Activated B cell treated with CpG ODN at 0.5 μM for 24 hours (primary cell): ENCODE measurements at regions not wholly inside any gene's neighbourhood (a gene's known extent, or its start where the extent isn't known, plus 50 kb on each side); places are given as distances from the start of the nearest gene placed in this dataset.
A peak's percentile ranks its signal among the peaks of the same experiment; 100 is the strongest.

Experiments used
- ATAC-seq: fragments of 200-7000 bp; cut with Tn5 transposase; one replicate; pipeline ENCODE4 v1.10.0; 2021; ENCODE audit warnings: low read depth, mild to moderate bottlenecking, moderate library complexity
- CTCF ChIA-PET: fragments of 350-600 bp; sonication (Branson Sonifier 250); formaldehyde crosslinking; loops from one replicate; lab custom pipeline; 2021; ENCODE audit warnings: antibody characterized with exemption; lab: Charles Lee
- POLR2A ChIA-PET: fragments of 350-600 bp; sonication (Branson Sonifier 250); formaldehyde crosslinking; loops from one replicate; lab custom pipeline; 2021; ENCODE audit warnings: antibody characterized with exemption; lab: Charles Lee
- DNase-seq: peaks from one replicate; pipeline ENCODE4 v3.0.0; 2022
- H3K27ac Mint-ChIP-seq: one replicate; pipeline ENCODE4 v1.8.0; 2020; ENCODE audit warnings: mixed read lengths
- H3K27me3 Mint-ChIP-seq: one replicate; pipeline ENCODE4 v1.8.0; 2021; ENCODE audit warnings: mixed read lengths
- H3K36me3 Mint-ChIP-seq: one replicate; pipeline ENCODE4 v1.8.0; 2021; ENCODE audit warnings: low read depth, mixed read lengths
- H3K4me1 Mint-ChIP-seq: one replicate; pipeline ENCODE4 v1.8.0; 2021; ENCODE audit warnings: mixed read lengths
- H3K4me3 Mint-ChIP-seq: one replicate; pipeline ENCODE4 v1.8.0; 2020; ENCODE audit warnings: mild to moderate bottlenecking, mixed read lengths
- H3K9me3 Mint-ChIP-seq: one replicate; pipeline ENCODE4 v1.8.0; 2020; ENCODE audit warnings: mixed read lengths
- CTCF ChIP-seq: fragments of 200-600 bp; IDR thresholded peaks from one replicate; pipeline ENCODE4 v1.8.0; 2022; ENCODE audit warnings: antibody characterized with exemption, mild to moderate bottlenecking
- intact Hi-C: fragments of 100-400 bp; cut with micrococcal nuclease; formaldehyde crosslinking; loops from one replicate; pipeline ENCODE4 v1.15.1; 2024

- H3K4me3 Mint-ChIP-seq, result no peak overlapping the region
- POLR2A ChIA-PET, result no interaction called here
- H3K9me3 Mint-ChIP-seq, result peaks cover 3% of the 10 kb centered on the region
Observed at GRCh38 chr3:5384557-5385236, 197.2 kb downstream of the EDEM1 start.

GRCh38 chr3:5388091-5388490, 200.6 kb downstream of the EDEM1 start:
- ChIA-PET CTCF (no interaction called here), POLR2A (no interaction called here)
- H3K9me3 Mint-ChIP-seq, result no peaks in the 10 kb centered on the region
- H3K4me1 Mint-ChIP-seq, result peaks cover 39% of the 10 kb centered on the region
- intact Hi-C loops, result no loop called here
- no peak overlapping the region for H3K4me3 Mint-ChIP-seq
- TF ChIP-seq CTCF, result no peak
- no peak overlapping the region for H3K27ac Mint-ChIP-seq
- no peak for ATAC-seq
- peaks cover 9% of the 10 kb centered on the region for H3K27me3 Mint-ChIP-seq
- DNase-seq, result no peak
- H3K36me3 Mint-ChIP-seq, result no peaks in the 10 kb centered on the region

More at GRCh38 chr3:5384557-5385236, 197.2 kb downstream of the EDEM1 start:
- ATAC-seq (no peak), DNase-seq (no peak)
- intact Hi-C loops, result no loop called here
- TF ChIP-seq CTCF, result no peak
- Mint-ChIP-seq H3K4me1 (peaks cover 10% of the 10 kb centered on the region), H3K27me3 (peaks cover 9% of the 10 kb centered on the region), H3K36me3 (no peaks in the 10 kb centered on the region), H3K27ac (no peak overlapping the region)
- CTCF ChIA-PET, result no interaction called here

GRCh38 chr3:5389057-5389456, 201.6 kb downstream of the EDEM1 start:
- no peak for TF ChIP-seq CTCF
- CTCF ChIA-PET, result no interaction called here
- no peak overlapping the region for H3K27ac Mint-ChIP-seq
- intact Hi-C loops, result no loop called here
- peaks cover 39% of the 10 kb centered on the region for H3K4me1 Mint-ChIP-seq
- POLR2A ChIA-PET, result no interaction called here
- DNase-seq (no peak), ATAC-seq (no peak)
- H3K9me3 Mint-ChIP-seq, result no peaks in the 10 kb centered on the region
- peaks cover 9% of the 10 kb centered on the region for H3K27me3 Mint-ChIP-seq
- no peaks in the 10 kb centered on the region for H3K36me3 Mint-ChIP-seq
- no peak overlapping the region for H3K4me3 Mint-ChIP-seq

- no peaks in the 10 kb centered on the region for H3K36me3 Mint-ChIP-seq
- H3K9me3 Mint-ChIP-seq, result no peaks in the 10 kb centered on the region
- POLR2A ChIA-PET, result no interaction called here
- CTCF ChIA-PET, result interaction anchor here (1.2 kb wide), 1 partner anchor 36 kb away, joined by 3 read pairs; no protein-coding TSS in a partner anchor
- peaks cover 5% of the 10 kb centered on the region for H3K27me3 Mint-ChIP-seq
- H3K4me1 Mint-ChIP-seq, result peaks cover 39% of the 10 kb centered on the region
- DNase-seq (no peak), ATAC-seq (peak; percentile 49)
- peak overlapping the region; percentile 49 for H3K4me3 Mint-ChIP-seq
- no peak for TF ChIP-seq CTCF
- intact Hi-C loops, result no loop called here
- H3K27ac Mint-ChIP-seq, result peak overlapping the region; percentile 73
Observed at GRCh38 chr3:5390221-5390620, 202.7 kb downstream of the EDEM1 start.

GRCh38 chr3:5390936-5391625, 203.6 kb downstream of the EDEM1 start:
- peak overlapping the region; percentile 42 for H3K4me3 Mint-ChIP-seq
- H3K27me3 Mint-ChIP-seq, result peaks cover 3% of the 10 kb centered on the region
- POLR2A ChIA-PET, result no interaction called here
- H3K27ac Mint-ChIP-seq, result peak overlapping the region; percentile 73
- H3K9me3 Mint-ChIP-seq, result no peaks in the 10 kb centered on the region
- H3K4me1 Mint-ChIP-seq, result peaks cover 38% of the 10 kb centered on the region
- intact Hi-C loops, result no loop called here
- H3K36me3 Mint-ChIP-seq, result no peaks in the 10 kb centered on the region
- ATAC-seq (no peak), DNase-seq (no peak)
- CTCF ChIA-PET, result interaction anchor here (1.2 kb wide), 1 partner anchor 36 kb away, joined by 3 read pairs; no protein-coding TSS in a partner anchor
- TF ChIP-seq CTCF, result no peak
